DOHH2 (cell line): ENCODE measurements at regions not wholly inside any gene's neighbourhood (a gene's known extent, or its start where the extent isn't known, plus 50 kb on each side); places are given as distances from the start of the nearest gene placed in this dataset.

Experiments
- EZH2phosphoT487 ChIP-seq: fragments of 200-600 bp; sonication (generic); IDR thresholded peaks from 2 replicates; pipeline ENCODE4 v1.6.1; 2017; ENCODE audit warnings: borderline replicate concordance, mild to moderate bottlenecking, antibody characterized with exemption, low read length, moderate library complexity, mixed read lengths
- TF ChIP-seq, protein P1 (sequence below): fragments of 200-600 bp; sonication (generic); IDR thresholded peaks from one replicate; pipeline ENCODE4 v1.5.1; 2014; ENCODE audit warnings: antibody characterized with exemption, mild to moderate bottlenecking, low read depth, low read length; ENCODE audit not compliant: poor library complexity, severe bottlenecking

- TF ChIP-seq, protein P1, sequence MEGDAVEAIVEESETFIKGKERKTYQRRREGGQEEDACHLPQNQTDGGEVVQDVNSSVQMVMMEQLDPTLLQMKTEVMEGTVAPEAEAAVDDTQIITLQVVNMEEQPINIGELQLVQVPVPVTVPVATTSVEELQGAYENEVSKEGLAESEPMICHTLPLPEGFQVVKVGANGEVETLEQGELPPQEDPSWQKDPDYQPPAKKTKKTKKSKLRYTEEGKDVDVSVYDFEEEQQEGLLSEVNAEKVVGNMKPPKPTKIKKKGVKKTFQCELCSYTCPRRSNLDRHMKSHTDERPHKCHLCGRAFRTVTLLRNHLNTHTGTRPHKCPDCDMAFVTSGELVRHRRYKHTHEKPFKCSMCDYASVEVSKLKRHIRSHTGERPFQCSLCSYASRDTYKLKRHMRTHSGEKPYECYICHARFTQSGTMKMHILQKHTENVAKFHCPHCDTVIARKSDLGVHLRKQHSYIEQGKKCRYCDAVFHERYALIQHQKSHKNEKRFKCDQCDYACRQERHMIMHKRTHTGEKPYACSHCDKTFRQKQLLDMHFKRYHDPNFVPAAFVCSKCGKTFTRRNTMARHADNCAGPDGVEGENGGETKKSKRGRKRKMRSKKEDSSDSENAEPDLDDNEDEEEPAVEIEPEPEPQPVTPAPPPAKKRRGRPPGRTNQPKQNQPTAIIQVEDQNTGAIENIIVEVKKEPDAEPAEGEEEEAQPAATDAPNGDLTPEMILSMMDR: no peak
- no peak for TF ChIP-seq EZH2phosphoT487
Measured at GRCh38 chr11:38274031-38274430, 1676.0 kb upstream of the RAG2 start.
